GM21576 (cell line): ENCODE measurements at regions not wholly inside any gene's neighbourhood (a gene's known extent, or its start where the extent isn't known, plus 50 kb on each side); places are given as distances from the start of the nearest gene placed in this dataset.
"Not testable (repeated sequence)": the region's sequence is repeated elsewhere in the genome, so short reads cannot be mapped to it uniquely, and the experiment has no call there.

Source experiments
- ATAC-seq: cut with Tn5 transposase; IDR thresholded peaks from one replicate; pipeline ENCODE4 v1.9.1; 2021; ENCODE audit warnings: mild to moderate bottlenecking, moderate library complexity; ENCODE audit not compliant: unreplicated experiment

DNA sequence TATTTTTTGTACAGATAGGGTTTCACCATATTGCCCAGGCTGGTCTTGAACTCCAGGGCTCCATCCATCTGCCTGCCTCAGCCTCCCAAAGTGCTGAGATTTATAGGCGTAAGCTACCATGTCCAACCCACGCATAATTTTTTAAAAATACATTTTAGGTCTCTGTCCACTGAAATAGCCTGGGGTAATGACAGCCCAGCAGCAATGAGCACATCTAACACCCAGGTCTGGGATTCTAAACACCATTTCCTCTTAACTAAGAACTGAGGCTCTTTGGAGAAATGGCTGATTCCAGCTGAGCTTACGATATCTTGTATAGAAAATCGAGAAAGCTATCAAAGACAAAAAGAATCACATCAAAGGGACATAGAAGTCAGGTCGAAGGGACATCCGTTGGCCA, 245.3 kb downstream of the PARN start:
- ATAC-seq, result no peak

DNA sequence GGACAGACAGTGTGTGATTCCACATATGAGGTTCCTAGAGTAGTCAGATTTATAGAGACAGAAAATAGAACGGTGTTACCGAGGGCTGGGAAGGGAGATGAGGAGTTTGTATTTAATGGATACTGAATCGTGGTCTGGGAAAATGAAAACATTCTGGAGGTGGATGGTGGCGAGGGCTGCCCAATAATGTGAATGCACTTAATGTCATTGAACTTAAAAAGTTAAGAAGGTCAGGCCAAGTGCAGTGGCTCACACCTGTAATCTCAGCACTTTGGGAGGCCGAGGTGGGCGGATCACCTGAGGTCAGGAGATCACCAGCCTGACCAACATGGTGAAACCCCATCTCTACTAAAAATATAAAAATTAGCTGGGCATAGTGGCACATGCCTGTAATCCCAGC, 246.2 kb downstream of the PARN start:
- not testable (repeated sequence) for ATAC-seq

DNA sequence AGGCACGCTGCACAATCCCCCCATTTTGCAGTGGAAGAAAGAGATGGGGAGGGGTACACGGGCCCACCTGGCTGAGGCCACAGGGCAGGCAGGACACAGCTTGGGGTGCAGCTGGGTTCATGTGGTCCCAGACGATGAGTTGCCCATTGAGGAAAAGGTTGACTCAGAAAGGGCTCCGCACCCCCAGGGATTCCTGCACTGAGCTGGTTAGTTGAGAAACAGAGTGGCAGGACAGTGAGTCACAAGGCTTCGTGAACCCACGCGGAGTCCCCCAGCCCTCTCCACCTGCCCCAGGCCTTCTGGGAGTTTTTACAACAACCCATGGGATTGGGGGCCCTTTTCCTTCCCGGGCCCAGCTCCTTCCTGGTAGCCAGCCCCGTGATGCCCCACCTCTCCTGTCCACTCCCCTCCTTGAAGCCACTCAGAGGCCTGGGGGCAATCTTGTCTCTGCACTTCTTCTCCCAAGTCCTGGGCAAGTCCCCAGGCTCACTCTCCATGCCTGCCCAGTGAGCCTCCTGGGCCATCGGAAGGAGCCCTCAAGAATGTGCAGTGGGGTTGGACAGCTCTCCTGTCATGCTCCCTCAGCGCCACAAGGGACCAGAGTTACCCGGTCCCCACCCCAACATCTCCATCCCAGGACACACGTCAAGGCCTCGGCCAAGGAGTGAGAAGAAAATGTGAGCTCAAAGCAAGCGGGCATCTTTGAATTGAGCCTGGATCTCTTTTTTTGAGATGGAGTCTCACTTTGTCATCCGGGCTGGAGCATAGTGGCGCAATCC, 251.2 kb downstream of the PARN start:
- no peak for ATAC-seq

DNA sequence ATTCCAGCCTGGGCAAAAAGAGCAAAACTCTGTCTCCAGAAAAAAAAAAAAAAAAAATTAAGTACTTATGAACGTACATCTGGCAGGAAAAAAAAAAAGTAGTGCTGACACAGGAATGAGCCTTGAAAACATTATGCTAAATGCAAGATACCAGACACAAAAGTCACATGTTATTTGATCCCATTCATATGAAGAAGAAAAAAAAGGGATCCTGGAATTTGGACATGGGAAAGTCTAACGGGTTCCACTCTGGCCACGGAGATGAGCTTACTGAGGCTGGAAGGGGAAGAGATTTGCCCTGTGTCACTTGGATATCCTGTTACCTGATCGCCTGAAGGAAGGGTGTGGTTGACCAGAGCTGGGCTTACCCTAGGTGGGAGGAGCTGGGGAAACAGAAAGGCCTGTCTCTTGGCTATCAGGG, 251.9 kb downstream of the PARN start:
- ATAC-seq, result no peak

DNA sequence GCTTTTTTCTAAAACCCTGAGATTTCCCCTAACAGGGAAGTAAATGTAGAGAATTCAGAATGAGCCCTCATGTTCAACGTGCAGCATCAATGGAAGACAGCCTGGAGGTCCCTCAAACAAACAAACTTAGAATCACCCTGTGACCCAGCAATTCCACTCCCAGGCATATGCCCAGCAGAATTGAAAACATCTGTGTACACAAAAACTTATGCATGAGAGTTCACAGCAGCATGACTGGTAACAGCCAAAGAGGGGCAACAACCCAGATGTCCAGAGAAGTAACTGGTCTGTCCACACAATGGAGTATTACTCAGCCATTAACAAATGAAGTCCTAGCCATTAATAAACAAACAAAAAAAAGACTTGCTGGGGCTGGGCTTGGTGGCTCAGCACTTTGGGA, 252.7 kb downstream of the PARN start:
- ATAC-seq, result no peak

DNA sequence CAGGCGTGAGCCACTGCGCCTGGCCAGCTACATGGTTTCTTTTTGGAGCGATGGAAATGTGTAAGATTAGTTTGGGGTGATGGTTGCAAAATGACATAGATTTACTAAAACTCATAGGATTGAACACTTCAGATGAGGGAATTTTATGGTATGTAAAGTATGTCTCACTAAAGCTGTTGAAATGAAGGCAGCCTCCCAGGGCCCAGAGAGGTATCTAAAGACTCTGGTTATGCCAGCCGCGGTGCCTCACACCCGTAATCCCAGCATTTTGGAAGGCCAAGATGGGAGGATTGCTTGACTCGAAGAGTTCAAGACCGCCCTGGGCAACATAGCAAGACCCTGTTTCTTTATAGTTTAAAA, 254.9 kb downstream of the PARN start:
- ATAC-seq, result no peak

DNA sequence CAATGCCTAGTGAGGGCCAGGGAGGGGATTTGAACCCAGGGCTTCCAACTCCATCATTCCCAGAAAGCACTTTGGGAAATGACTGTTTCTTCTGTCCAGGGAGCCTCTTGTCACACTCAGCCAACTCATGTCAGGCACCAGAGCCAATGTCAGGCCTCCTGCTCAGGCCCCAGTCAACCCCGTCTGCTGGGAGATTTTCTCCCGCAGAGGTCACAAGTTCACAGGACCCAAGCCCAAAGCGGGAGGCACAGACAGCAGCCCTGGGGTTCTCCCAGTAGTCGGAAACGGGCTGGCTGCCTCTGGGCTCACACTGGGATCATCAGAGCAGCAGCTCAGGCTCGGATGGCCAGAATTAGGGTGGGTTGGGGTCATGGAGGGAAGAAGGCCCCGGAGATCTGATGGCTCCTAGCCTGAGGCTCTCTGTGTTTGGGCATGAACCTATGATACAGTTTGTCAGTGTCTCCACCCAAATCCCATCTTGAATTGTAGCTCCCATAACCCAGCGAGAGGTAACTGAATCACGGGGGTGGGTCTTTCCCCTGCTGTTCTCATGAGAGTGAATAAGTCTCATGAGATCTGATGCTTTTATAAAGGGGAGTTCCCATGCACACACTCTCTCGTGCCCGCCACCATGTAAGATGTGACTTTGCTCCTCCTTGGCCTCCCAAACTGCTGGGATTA, 255.5 kb downstream of the PARN start:
- ATAC-seq, result no peak

DNA sequence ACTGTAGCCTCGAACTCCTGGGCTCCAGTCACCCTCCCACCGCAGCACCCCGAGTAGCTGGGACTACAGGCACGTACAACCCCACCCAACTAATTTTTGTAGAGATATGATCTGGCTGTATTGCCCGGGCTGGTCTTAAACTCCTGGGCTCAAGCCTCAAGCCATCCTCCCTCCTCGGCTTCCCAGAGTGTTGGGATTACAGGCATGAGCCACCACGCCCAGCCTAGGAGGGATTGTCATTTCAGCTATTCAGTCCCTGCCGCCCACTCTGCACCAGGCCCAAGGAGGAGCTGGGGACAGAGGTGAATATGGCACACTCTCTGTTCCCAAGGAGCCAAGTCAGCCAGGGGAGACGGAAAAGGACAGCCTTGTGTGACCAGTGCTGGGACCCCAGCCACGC, 256.2 kb downstream of the PARN start:
- no peak for ATAC-seq

DNA sequence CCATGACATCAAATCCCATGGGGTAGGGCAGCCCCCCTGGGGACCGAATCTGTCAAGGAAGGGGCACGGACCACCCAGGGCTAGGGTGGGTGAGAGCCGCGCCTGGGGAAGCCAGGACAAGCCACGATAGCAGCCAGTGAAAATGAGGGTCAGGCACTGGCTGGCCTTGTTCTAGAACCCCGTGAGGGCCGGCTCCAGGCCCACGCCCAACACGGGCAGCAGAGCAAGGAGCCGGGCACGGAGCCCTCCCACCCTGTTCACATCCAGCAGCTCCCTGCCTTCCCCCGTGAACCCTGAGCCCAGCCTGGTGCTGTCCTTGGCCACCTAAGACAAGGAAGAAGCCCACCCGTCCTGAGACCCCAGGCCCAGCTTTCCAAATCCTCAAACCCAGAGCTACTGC, 256.7 kb downstream of the PARN start:
- no peak for ATAC-seq

DNA sequence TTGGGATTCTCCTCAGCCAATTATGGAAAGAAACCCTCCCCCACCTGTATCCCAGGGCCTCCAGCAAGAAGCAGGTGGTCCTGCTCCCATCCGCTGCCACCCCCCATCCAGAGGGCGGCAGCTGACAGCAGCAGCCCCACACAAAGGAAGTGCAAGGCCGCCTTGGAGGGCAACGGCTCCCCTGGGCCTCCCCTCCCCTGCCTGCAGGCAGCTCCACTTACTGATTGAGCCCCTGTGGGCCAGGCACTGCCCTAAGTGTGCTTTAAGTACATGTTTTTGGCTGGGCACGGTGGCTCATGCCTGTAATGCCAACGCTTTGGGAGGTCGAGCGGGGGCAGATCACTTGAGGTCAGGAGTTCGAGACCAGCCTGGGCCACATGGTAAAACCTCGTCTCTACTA, 257.6 kb downstream of the PARN start:
- ATAC-seq, result no peak

DNA sequence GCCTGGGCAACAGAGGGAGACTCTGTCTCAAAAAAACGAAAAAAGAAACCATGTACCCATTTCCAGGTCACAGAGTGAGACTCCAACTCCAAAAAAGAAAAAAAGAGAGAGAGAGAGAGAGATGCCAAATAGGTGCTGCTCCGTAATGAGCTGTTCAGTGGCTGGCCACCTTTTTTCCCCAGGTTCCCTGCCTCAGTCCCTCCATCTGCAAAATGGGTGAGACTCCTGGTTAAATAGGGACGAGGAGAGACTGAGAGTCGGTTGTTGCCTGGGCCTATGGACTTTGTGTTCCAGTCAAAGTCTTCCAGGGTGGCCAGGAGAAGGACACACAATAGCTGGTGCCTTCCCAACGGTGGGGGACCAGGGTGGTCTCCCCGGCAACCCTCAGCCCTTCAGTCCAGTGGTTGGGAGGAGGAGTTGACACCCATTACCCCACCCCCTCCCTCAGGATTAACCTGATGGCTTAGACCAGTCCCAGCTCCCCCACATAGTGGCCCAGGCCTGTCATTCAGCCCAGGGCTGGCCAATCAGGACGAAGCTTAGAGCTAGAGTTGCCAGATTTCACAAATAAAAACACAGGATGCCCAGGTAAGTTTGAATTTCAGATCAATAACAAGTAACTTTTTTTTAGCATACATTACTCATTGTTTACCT, 258.2 kb downstream of the PARN start:
- ATAC-seq, result no peak

DNA sequence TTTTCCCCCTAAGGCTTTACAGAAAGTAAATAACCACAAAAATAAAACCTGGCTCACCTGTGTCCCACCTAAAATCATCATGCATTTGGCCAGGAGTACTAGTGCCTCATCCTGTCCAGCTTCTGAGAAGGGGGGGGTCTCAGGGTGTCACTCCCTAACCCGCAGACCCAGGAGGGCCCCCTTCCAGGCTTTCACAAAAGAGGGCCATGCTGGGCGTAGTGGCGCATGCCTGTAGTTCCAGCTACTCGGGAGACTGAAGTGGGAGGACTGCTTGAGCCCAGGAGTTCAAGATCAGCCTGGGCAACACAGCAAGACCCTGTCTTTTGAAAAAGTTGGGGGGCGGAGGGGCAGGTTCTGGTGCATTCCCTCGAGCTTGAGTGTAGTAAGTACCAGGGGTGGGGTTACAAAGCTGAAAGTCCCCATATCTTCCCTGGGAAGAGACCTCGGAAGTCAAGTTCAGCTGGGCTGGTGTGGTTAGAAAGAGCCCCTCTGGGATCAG, 259.3 kb downstream of the PARN start:
- ATAC-seq, result no peak

DNA sequence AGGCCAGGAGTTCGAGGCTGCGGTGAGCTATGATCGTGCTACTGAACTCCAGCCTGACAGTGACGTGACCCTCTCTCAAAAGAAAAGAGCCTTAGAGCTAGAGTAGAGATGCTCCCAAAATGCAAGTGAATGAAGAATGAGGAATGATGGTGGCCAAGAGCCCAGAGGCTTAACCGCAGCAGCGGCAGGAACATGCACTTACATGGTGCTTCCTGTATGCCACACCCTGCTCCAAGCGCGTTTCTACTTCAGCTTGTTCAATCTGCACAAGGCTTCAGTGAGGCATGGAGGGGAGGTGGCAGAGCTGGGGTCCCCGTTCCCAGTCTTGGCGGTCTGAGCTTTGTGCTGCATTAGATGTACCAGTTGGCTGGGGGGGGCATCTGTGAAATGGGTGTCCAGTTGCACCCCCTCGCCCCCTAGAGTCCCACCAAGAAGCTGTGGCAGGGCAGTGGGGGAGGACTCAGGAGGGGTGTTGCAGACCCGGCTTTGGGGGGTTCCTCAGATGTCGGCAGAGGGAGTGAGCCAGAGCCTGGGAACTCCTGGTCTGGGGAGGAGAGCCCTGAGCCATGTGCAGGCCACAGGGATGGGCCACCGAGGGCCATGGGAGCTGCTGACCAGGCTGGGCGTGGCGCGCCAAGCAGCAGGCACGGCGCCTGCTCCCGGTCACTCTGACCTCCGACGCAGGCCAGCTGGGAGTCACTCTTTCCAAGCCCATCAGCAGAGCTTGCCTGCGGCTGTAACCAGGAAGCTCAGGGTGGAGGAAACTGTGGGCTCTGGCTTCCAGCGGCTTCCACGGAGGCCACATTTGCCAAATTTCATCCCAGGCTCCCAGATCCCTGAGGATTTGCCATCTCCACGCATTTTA, 260.1 kb downstream of the PARN start:
- ATAC-seq, result no peak

DNA sequence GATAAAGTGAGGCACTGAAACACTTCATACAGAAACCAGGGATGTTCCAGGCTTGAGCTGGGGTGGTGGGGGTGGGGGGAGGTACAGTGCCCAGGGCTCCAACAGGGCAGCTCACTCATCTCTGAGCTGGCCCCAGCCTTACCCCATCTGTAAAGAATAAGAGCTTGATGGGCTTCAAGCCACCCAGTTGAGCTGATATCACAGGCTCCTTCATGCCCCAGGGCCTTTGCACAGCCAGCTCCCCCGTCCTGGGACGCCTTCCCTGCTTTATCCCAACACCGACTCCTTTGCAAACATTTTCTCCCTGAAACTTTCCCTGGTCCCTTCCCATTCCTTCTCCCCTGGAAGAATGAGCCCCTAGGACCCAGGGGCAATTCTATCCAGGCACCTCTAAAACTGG, 261.7 kb downstream of the PARN start:
- ATAC-seq, result no peak

DNA sequence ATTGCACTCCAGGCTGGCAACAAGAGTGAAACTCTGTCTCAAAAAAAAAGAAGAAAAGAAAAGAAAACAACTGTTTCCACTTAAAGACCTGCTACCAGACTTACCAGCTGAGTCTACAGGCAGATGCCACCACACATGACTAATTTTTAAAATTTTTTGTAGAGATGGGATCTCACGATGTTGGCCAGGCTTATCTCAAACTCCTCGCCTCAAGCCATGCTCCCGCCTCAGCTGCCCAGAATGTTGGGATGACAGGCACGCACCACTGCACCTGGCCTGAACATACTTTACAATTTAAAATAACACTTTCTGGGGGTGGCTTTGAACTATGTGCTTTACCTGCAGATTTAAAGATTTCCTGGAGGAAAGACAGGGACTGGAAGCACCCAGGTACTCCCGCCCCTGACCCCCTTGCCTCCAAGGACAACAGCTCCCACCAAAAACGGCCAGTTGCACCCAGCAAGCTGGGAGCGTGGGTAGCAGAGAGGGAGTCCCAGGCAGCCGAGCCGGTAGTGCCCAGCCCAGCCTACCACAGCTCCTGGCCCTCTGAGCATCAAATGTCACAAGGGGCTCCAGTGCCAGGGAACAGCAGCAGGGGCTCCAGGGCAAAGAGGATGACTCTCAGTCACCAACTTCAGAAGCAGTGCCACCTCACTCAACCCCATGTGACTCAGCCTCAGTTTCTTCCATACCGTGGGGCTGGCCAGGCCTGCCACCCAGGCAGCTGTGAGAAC, 262.9 kb downstream of the PARN start:
- no peak for ATAC-seq

DNA sequence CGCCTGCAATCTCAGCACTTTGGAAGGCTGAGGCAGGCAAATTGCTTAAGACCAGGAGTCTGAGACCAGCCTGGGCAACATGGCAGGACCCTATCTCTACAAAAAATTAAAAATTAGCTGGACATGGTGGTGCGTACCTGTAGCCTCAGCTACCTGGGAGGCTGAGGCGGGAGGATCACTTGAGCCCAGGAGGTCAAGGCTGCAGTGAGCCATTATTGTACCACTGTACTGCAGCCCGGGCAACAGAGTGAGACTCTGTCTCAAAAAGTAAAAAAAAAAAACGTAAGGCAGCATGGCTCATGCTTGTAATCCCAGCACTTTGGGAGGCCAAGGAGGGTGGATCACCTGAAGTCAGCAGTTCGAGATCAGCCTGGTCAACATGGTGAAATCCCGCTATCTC, 263.6 kb downstream of the PARN start:
- ATAC-seq, result no peak

DNA sequence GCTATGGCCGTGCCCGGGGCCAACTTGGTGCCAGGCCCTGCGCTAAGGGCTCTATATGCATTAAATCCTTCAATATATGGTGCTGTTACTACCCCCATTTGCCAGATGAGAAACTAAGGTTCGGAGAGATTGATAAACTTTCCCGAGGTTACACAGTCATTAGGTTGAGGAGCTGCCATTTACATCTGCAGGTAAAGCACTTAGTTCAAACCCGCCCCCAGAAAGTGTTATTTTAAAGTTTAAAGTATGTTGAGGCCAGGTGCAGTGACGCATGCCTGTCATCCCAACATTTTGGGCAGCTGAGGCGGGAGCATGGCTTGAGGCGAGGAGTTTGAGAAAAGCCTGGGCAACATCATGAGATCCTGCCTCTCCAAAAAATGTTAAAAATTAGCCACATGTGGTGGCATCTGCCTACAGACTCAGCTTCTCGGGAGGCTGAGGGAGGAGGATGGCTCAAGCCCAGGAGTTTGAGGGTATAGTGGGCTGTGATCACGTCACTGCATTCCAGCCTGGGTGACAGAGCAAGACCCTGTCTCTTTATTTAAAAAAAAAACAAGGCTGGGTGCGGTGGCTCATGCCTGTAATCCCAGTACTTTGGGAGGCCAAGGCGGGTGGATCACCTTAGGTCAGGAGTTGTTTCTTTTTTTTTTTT, 264.7 kb downstream of the PARN start:
- ATAC-seq, result no peak

DNA sequence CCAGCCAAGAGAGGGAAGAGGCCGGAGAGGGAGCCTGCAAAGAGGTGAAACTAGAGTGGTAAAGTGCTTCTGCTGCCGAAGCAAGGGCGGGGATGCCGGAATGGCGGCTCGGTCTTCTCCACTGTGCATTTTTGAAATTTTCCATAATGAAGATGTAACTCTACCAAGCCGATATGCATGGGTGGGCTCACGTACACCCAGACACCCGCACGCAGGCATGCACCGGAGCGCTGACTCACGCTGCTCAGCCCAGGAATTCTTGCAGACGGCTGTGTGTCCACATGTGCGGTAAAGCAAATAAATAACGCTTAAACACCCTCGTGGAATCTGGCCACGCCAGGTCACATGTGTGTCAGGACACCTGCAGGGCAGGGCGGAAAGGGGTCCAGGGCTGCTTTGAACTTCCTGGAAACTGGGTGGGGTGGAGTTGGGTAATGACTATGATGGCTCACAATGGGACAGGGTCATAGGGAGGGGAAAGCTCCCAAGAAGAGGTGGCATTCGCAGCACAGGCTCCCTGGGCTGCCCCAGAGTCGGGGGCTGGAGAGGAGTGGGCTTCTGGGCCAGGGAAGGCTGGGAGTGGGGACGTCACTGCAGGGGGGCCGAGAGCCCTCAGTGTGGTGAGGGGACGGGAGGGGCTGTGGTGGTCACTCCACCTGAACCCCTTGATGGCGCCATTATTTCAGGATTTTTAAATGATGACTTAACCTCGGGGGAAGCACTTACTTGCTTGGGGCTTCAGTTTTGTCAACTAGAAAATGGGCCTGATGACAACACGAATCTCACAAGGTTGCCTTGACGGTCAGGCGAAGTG, 265.5 kb downstream of the PARN start:
- no peak for ATAC-seq

DNA sequence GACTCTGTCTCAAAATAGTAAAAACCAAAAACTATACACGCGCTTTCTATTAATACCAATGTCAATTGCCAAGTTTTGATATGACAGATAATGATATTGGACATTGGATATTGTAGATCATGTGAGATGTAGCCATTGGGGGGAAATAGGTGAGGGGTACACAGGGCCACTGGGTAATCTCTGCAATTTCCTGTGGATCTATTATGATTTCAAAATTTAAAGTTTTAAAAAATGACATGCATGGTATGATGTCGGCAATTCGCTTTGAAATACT, 266.0 kb downstream of the PARN start:
- ATAC-seq, result no peak
